ENCODE measurements at regions not wholly inside any gene's neighbourhood (a gene's known extent, or its start where the extent isn't known, plus 50 kb on each side); places are given as distances from the start of the nearest gene placed in this dataset.
"Not testable (repeated sequence)": the region's sequence is repeated elsewhere in the genome, so short reads cannot be mapped to it uniquely, and the experiment has no call there.

GRCh38 chr2:89170506-89171173 lies 479.2 kb downstream of the RPIA start:
- not testable (repeated sequence) for TF ChIP-seq CTCF (conservative IDR thresholded peaks at IDR 0.05; ENCODE audit: low read depth, low read length); EZH2 (IDR thresholded peaks at IDR 0.05; ENCODE audit: borderline replicate concordance, low read depth, low read length, poor library complexity, severe bottlenecking)

Data from A673 (cell line).